ENCODE measurements at regions not wholly inside any gene's neighbourhood (a gene's known extent, or its start where the extent isn't known, plus 50 kb on each side); places are given as distances from the start of the nearest gene placed in this dataset.

- no peak for DNase-seq
These were observed 189.0 kb downstream of the PLPP3 start for GRCh38 chr1:56390232-56390867.

GRCh38 chr1:56389813-56390212, 189.6 kb downstream of the PLPP3 start:
- DNase-seq, result no peak

- DNase-seq, result no peak
These were observed 192.2 kb downstream of the PLPP3 start for GRCh38 chr1:56387071-56387740.

GRCh38 chr1:56385314-56385713, 194.0 kb downstream of the PLPP3 start:
- no peak for DNase-seq

- DNase-seq, result no peak
These were observed 196.4 kb downstream of the PLPP3 start for GRCh38 chr1:56382929-56383328.

GRCh38 chr1:56380531-56380930, 198.8 kb downstream of the PLPP3 start:
- DNase-seq, result no peak

- DNase-seq, result no peak
These were observed 200.9 kb downstream of the PLPP3 start for GRCh38 chr1:56378341-56379070.

GRCh38 chr1:56377431-56377830, 201.9 kb downstream of the PLPP3 start:
- DNase-seq, result no peak

- DNase-seq, result no peak
These were observed 203.0 kb downstream of the PLPP3 start for GRCh38 chr1:56376188-56376984.

- DNase-seq, result no peak
These were observed 204.0 kb downstream of the PLPP3 start for GRCh38 chr1:56375326-56375804.

GRCh38 chr1:56374026-56374974, 205.1 kb downstream of the PLPP3 start:
- no peak for DNase-seq

GRCh38 chr1:56370513-56370912, 208.8 kb downstream of the PLPP3 start:
- DNase-seq, result no peak

- no peak for DNase-seq
These were observed 216.2 kb downstream of the PLPP3 start for GRCh38 chr1:56363007-56363770.

GRCh38 chr1:56360021-56360420, 219.3 kb downstream of the PLPP3 start:
- DNase-seq, result no peak

- DNase-seq, result no peak
These were observed 220.3 kb downstream of the PLPP3 start for GRCh38 chr1:56359056-56359455.

- DNase-seq, result no peak
These were observed 221.3 kb downstream of the PLPP3 start for GRCh38 chr1:56357927-56358690.

- DNase-seq, result no peak
These were observed 222.9 kb downstream of the PLPP3 start for GRCh38 chr1:56356376-56356990.

GRCh38 chr1:56355918-56356317, 223.4 kb downstream of the PLPP3 start:
- no peak for DNase-seq

- no peak for DNase-seq
These were observed 223.9 kb downstream of the PLPP3 start for GRCh38 chr1:56355422-56355821.

GRCh38 chr1:56345831-56346230, 233.5 kb downstream of the PLPP3 start:
- DNase-seq, result no peak
